Osteocyte (in vitro differentiated cells): ENCODE measurements at regions not wholly inside any gene's neighbourhood (a gene's known extent, or its start where the extent isn't known, plus 50 kb on each side); places are given as distances from the start of the nearest gene placed in this dataset.
"Not testable (repeated sequence)": the region's sequence is repeated elsewhere in the genome, so short reads cannot be mapped to it uniquely, and the experiment has no call there.

Experiments used
- DNase-seq: peaks from one replicate; pipeline ENCODE4 v3.0.0; 2021; ENCODE audit warnings: mixed read lengths; ENCODE audit not compliant: unreplicated experiment; ENCODE audit errors: extremely low spot score
- H3K27ac Mint-ChIP-seq: one replicate; pipeline ENCODE4 v1.8.0; 2021; ENCODE audit warnings: mild to moderate bottlenecking, mixed read lengths; ENCODE audit not compliant: unreplicated experiment
- H3K27me3 Mint-ChIP-seq: one replicate; pipeline ENCODE4 v1.8.0; 2021; ENCODE audit warnings: mixed read lengths; ENCODE audit not compliant: unreplicated experiment
- H3K36me3 Mint-ChIP-seq: one replicate; pipeline ENCODE4 v1.8.0; 2021; ENCODE audit warnings: mixed read lengths; ENCODE audit not compliant: unreplicated experiment
- H3K4me1 Mint-ChIP-seq: one replicate; pipeline ENCODE4 v1.8.0; 2021; ENCODE audit warnings: mixed read lengths; ENCODE audit not compliant: unreplicated experiment
- H3K4me3 Mint-ChIP-seq: one replicate; pipeline ENCODE4 v1.8.0; 2021; ENCODE audit warnings: mild to moderate bottlenecking, moderate library complexity, mixed read lengths; ENCODE audit not compliant: unreplicated experiment
- H3K9me3 Mint-ChIP-seq: one replicate; pipeline ENCODE4 v1.8.0; 2021; ENCODE audit warnings: mixed read lengths; ENCODE audit not compliant: unreplicated experiment
- CTCF ChIP-seq: fragments of 200-600 bp; sonication (generic); IDR thresholded peaks from 2 replicates; pipeline ENCODE4 v1.5.0; 2021; ENCODE audit warnings: antibody characterized with exemption, mild to moderate bottlenecking, moderate library complexity

DNA sequence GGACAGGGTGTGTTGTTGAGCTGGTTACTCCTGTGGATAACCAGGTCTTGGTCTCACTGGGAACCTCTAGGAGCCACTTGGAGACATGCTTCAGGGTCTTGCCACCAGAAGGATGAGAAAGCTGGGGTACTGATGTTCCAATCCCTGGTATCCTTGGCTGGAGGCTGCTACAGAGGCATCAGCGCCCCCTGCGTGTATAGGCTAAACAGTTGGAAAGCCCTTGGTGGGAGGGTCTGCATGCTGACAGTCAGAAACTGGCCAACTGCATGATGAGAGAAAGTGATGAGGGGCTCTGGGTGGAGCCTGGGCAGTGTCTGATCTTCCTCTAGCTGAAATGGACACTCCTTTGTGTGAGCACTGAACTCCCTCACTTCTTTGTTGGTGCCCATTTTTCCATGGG lies 536.9 kb downstream of the XYLT1 start:
- Mint-ChIP-seq H3K36me3 (no peaks in the 10 kb centered on the region), H3K4me3 (no peak overlapping the region), H3K9me3 (no peaks in the 10 kb centered on the region), H3K27me3 (no peaks in the 10 kb centered on the region), H3K27ac (no peak overlapping the region), H3K4me1 (no peaks in the 10 kb centered on the region)
- no peak for TF ChIP-seq CTCF
- no peak for DNase-seq

DNA sequence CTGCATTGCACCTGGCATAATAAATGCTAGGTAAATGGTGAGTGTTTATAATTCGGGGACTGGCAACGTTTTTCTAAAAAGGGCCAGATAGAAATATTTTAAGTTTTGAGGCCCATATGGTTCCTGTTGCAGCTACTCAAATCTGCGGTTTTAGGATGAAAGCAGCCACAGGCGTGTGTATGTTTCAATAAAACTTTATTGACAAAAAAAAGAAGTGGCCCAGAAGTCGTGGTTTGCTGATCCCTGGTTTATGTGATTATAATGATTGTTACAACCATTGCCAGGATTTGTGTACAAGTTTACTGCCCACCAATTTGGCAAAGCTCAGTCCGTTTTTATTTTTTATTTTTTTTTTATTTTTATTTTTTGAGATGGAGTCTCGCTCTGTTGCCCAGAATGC lies 536.1 kb downstream of the XYLT1 start:
- no peak for TF ChIP-seq CTCF
- Mint-ChIP-seq H3K27ac (no peak overlapping the region), H3K27me3 (no peaks in the 10 kb centered on the region), H3K4me3 (no peak overlapping the region), H3K36me3 (no peaks in the 10 kb centered on the region), H3K4me1 (no peaks in the 10 kb centered on the region), H3K9me3 (no peaks in the 10 kb centered on the region)
- DNase-seq, result no peak

GRCh38 chr16:16935909-16936308 lies 534.9 kb downstream of the XYLT1 start:
- not testable (repeated sequence) for DNase-seq

DNA sequence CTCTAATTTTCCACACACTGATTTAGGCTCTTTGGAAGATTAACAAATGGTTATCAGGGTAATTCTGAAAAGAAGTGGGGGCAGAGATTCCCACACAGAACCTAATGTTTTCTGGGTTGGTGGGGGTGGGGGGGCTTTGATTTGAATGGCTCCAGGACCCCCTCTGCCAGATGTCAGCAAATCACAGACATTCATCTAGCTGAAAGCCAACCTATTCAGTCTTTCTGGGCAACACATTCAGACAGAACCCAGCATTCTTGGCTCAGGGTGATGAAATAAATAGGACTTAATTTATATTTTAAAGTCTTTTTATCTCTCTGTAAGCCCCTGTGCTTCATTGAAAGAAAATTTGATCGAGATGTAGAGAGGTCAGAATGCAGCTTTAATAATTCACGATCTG lies 533.2 kb downstream of the XYLT1 start:
- H3K36me3 Mint-ChIP-seq, result no peaks in the 10 kb centered on the region
- H3K27me3 Mint-ChIP-seq, result no peaks in the 10 kb centered on the region
- H3K27ac Mint-ChIP-seq, result no peak overlapping the region
- no peak for TF ChIP-seq CTCF
- H3K9me3 Mint-ChIP-seq, result peaks cover 8% of the 10 kb centered on the region
- H3K4me3 Mint-ChIP-seq, result no peak overlapping the region
- H3K4me1 Mint-ChIP-seq, result no peaks in the 10 kb centered on the region
- DNase-seq, result no peak

More at GRCh38 chr16:16935909-16936308, 534.9 kb downstream of the XYLT1 start:
- not testable (repeated sequence) for H3K27ac Mint-ChIP-seq, H3K27me3 Mint-ChIP-seq, H3K4me1 Mint-ChIP-seq, H3K36me3 Mint-ChIP-seq, H3K9me3 Mint-ChIP-seq, H3K4me3 Mint-ChIP-seq

DNA sequence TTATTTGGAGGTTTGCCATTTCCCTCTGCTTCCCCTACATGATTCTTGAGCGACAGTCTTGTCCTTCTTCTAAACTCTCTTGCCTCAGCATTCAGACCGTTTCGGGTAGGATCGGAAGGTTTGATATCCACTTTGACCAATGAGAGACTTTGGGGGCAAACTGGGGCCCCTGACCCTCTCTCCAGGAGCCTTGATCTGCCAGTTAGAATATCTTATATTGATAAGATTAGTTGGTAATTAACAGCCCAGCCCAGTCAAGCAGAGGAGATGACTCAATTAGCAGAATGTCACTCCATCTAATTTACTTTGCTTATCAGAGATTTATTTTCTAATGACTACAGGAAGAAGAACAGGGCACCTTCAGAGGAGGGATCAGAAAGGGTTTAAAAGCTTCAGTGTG lies 532.8 kb downstream of the XYLT1 start:
- DNase-seq, result no peak
- Mint-ChIP-seq H3K27ac (no peak overlapping the region), H3K27me3 (no peaks in the 10 kb centered on the region), H3K4me3 (no peak overlapping the region), H3K9me3 (peaks cover 8% of the 10 kb centered on the region), H3K36me3 (no peaks in the 10 kb centered on the region), H3K4me1 (no peaks in the 10 kb centered on the region)
- TF ChIP-seq CTCF, result no peak

GRCh38 chr16:16938980-16939379 lies 531.8 kb downstream of the XYLT1 start:
- no peak for TF ChIP-seq CTCF
- Mint-ChIP-seq H3K9me3 (peaks cover 14% of the 10 kb centered on the region), H3K4me3 (no peak overlapping the region), H3K27me3 (no peaks in the 10 kb centered on the region), H3K36me3 (no peaks in the 10 kb centered on the region), H3K4me1 (no peaks in the 10 kb centered on the region), H3K27ac (no peak overlapping the region)
- no peak for DNase-seq
